A549 (cell line): ENCODE measurements at regions not wholly inside any gene's neighbourhood (a gene's known extent, or its start where the extent isn't known, plus 50 kb on each side); places are given as distances from the start of the nearest gene placed in this dataset.

Experiments used
- ATAC-seq, 2 experiments: fragments of 200-7000 bp in 1 of 2; fragments of >200 bp in 1 of 2; cut with Nextera tagmentation in 1 of 2; cut with Tn5 transposase in 1 of 2; 3 replicates each; pipeline versions ENCODE4 v1.8.0 to v1.9.1; 2018 to 2020; ENCODE audit warnings: mild to moderate bottlenecking in 1 of 2, moderate library complexity in 1 of 2
- CTCF ChIA-PET: fragments of 300-600 bp; sonication (Branson Sonifier 250); formaldehyde crosslinking; extraction: SDS; loops from one replicate; lab custom pipeline; 2021; ENCODE audit warnings: antibody characterized with exemption, inconsistent platforms; lab: Yijun Ruan, JAX
- POLR2A ChIA-PET: fragments of 350-600 bp; formaldehyde crosslinking; extraction: SDS; loops from one replicate; lab custom pipeline; 2021; ENCODE audit warnings: antibody characterized with exemption, inconsistent platforms; lab: Yijun Ruan, JAX
- DNase-seq, 2 experiments: peaks; one replicate each; pipeline versions ENCODE4 v3.0.0 to v3.0.0-alpha.2; 2011 to 2016; ENCODE audit warnings: low read depth in 1 of 2, low spot score in 1 of 2
- FAIRE-seq: peaks from 2 replicates; lab custom pipeline; 2011; peaks lifted over from hg19 to GRCh38; lab: Jason Lieb, UNC
- H3K27ac ChIP-seq, 2 experiments: fragments of >200 bp; sonication (Bioruptor Twin); formaldehyde crosslinking; 3 replicates each; pipeline ENCODE4 v1.5.1; 2016 to 2017
- H3K4me1 ChIP-seq: fragments of >200 bp; sonication (Bioruptor Twin); formaldehyde crosslinking; 3 replicates; pipeline ENCODE4 v1.6.1; 2016
- H3K4me2 ChIP-seq: fragments of >200 bp; sonication (Bioruptor Twin); formaldehyde crosslinking; 3 replicates; pipeline ENCODE4 v1.6.1; 2016
- H3K4me3 ChIP-seq: fragments of >200 bp; sonication (Bioruptor Twin); formaldehyde crosslinking; 3 replicates; pipeline ENCODE4 v1.5.1; 2016
- H3K9me3 ChIP-seq: fragments of >200 bp; sonication (Bioruptor Twin); formaldehyde crosslinking; 3 replicates; pipeline ENCODE4 v1.6.1; 2016
- CBX8 ChIP-seq: fragments of 200-600 bp; sonication (generic); IDR thresholded peaks from 2 replicates; pipeline ENCODE4 v1.6.1; 2016
- CHD4 ChIP-seq: fragments of 200-600 bp; sonication (generic); IDR thresholded peaks from 2 replicates; pipeline ENCODE4 v1.6.1; 2016; ENCODE audit warnings: antibody characterized with exemption, mild to moderate bottlenecking, borderline replicate concordance
- ESRRA ChIP-seq: fragments of 150-350 bp; IDR thresholded peaks from 2 replicates; pipeline ENCODE4 v1.6.1; 2014; ENCODE audit warnings: mild to moderate bottlenecking, low read length, borderline replicate concordance
- FOSL2 ChIP-seq, 2 experiments: fragments of 450-650 bp in 1 of 2; fragments of >200 bp in 1 of 2; sonication (Bioruptor Twin) in 1 of 2; formaldehyde crosslinking; IDR thresholded peaks; 2 replicates each; pipeline versions ENCODE4 v1.5.0 to v1.6.1; 2016 to 2020; ENCODE audit warnings: mild to moderate bottlenecking in 1 of 2, moderate library complexity in 1 of 2
- FOXS1 ChIP-seq: fragments of 250-450 bp; sonication (Bioruptor Pico); IDR thresholded peaks from 2 replicates; pipeline ENCODE4 v1.5.0; 2020; ENCODE audit warnings: mild to moderate bottlenecking, moderate library complexity
- JUNB ChIP-seq: fragments of >200 bp; sonication (Bioruptor Twin); formaldehyde crosslinking; IDR thresholded peaks from 2 replicates; pipeline ENCODE4 v1.6.1; 2016
- KDM1A ChIP-seq: fragments of 200-600 bp; sonication (generic); IDR thresholded peaks from 2 replicates; pipeline ENCODE4 v1.6.1; 2016; ENCODE audit warnings: low read depth, mild to moderate bottlenecking
- MAFK ChIP-seq: fragments of 450-650 bp; IDR thresholded peaks from 2 replicates; pipeline ENCODE4 v1.6.1; 2014; ENCODE audit not compliant: partially characterized antibody
- MAZ ChIP-seq: fragments of 150-350 bp; IDR thresholded peaks from 2 replicates; pipeline ENCODE4 v1.6.1; 2014; ENCODE audit warnings: antibody characterized with exemption, low read depth, low read length, borderline replicate concordance
- NR3C1 ChIP-seq: fragments of >200 bp; sonication (Bioruptor Twin); formaldehyde crosslinking; IDR thresholded peaks from 3 replicates; pipeline ENCODE4 v1.6.1; 2017
- RAD21 ChIP-seq, 2 experiments: fragments of >200 bp in 1 of 2; sonication (Bioruptor Twin) in 1 of 2; formaldehyde crosslinking in 1 of 2; IDR thresholded peaks in 1 of 2; conservative IDR thresholded peaks in 1 of 2; 2 replicates in 1 of 2; 3 replicates in 1 of 2; pipeline ENCODE4 v1.6.1; 2012 to 2018; ENCODE audit warnings: inconsistent platforms in 1 of 2
- RCOR1 ChIP-seq: fragments of 150-350 bp; IDR thresholded peaks from 2 replicates; pipeline ENCODE4 v1.6.1; 2014; ENCODE audit warnings: antibody characterized with exemption, low read length, low read depth
- TFCP2L1 ChIP-seq: fragments of 250-450 bp; sonication (Bioruptor Pico); IDR thresholded peaks from 2 replicates; pipeline ENCODE4 v1.5.0; 2021; ENCODE audit warnings: mild to moderate bottlenecking
- ZC3H11A ChIP-seq: fragments of 450-650 bp; IDR thresholded peaks from 2 replicates; pipeline ENCODE4 v1.6.1; 2014; ENCODE audit warnings: antibody characterized with exemption, mild to moderate bottlenecking
- WGBS: methylation state at CpG from one replicate; pipeline ENCODE4 v1.1.6; 2017; ENCODE audit errors: missing lambda C conversion rate; 5-methylcytosine and 5-hydroxymethylcytosine counted together
- TF ChIP-seq, protein P1 (sequence below): fragments of 250-450 bp; sonication (Bioruptor Pico); IDR thresholded peaks from 2 replicates; pipeline ENCODE4 v1.5.0; 2020; ENCODE audit warnings: low read depth, mild to moderate bottlenecking, moderate library complexity
- TF ChIP-seq, protein P2 (sequence below): fragments of 250-450 bp; sonication (Bioruptor Pico); IDR thresholded peaks from 2 replicates; pipeline ENCODE4 v1.5.0; 2021; ENCODE audit warnings: mild to moderate bottlenecking, moderate library complexity, borderline replicate concordance
- TF ChIP-seq, protein P3 (sequence below): fragments of 200-600 bp; sonication (generic); IDR thresholded peaks from 2 replicates; pipeline ENCODE4 v1.6.1; 2016; ENCODE audit warnings: antibody characterized with exemption, mild to moderate bottlenecking, moderate library complexity

DNA sequence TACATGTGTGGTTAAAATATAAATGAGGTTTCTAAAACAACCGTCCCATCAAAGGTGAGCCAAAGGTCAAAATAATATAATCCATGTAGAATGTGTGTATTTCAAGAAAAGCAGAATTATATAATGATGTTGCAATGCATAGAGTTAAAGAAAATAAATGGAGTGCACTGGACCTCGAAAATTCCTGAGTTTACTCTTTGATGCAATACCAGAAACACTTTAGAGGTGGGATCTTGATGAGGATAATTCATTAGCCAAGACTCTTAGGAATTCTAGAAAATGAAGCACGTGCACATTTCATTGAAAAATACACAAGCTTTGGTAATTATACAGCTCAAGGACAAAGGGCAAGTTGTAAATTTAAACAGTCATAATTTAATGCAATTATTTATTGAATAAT is 508.9 kb upstream of the ARGLU1 start:
- Histone ChIP-seq H3K4me2 (no peak overlapping the region), H3K27ac (no peak overlapping the region), H3K4me1 (no peaks in the 10 kb centered on the region), H3K4me3 (no peak overlapping the region), H3K9me3 (no peaks in the 10 kb centered on the region)
- ChIA-PET CTCF (no interaction called here), POLR2A (no interaction called here)
- ATAC-seq (no peak), FAIRE-seq (no peak), DNase-seq (no peak)
- TF ChIP-seq, protein P1, sequence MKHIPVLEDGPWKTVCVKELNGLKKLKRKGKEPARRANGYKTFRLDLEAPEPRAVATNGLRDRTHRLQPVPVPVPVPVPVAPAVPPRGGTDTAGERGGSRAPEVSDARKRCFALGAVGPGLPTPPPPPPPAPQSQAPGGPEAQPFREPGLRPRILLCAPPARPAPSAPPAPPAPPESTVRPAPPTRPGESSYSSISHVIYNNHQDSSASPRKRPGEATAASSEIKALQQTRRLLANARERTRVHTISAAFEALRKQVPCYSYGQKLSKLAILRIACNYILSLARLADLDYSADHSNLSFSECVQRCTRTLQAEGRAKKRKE, result no peak
- WGBS, result 2% methylated on average over 3 of the region's 3 CpGs

DNA sequence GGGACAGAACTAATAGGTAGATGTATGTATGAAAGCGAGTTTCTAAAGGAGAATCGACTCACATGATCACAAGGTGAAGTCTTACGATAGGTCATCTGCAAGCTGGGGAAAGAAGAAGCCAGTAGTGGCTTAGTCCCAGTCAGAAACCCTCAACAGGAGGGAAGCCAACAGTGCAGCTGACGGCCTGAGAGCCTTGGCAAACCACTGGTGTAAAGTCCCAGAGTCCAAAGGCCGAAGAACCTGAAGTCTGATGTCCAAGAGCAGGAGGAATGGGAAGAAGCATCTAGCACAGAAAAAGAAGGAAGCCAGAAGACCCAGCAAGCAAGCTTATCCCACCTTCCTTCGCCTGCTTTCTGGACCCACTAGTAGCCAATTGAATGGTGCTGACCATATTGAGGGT is 507.6 kb upstream of the ARGLU1 start:
- no peak overlapping the region for H3K27ac ChIP-seq
- DNase-seq, result no peak
- ChIA-PET POLR2A (no interaction called here), CTCF (no interaction called here)
- 15% methylated on average over 6 of the region's 6 CpGs for WGBS
- no peak overlapping the region for H3K4me3 ChIP-seq
- H3K9me3 ChIP-seq, result no peaks in the 10 kb centered on the region
- no peak for TF ChIP-seq ZC3H11A
- TF ChIP-seq, all 56 proteins: peak for 0
- H3K4me1 ChIP-seq, result no peaks in the 10 kb centered on the region
- ATAC-seq (no peak), FAIRE-seq (no peak)
- no peak overlapping the region for H3K4me2 ChIP-seq

DNA sequence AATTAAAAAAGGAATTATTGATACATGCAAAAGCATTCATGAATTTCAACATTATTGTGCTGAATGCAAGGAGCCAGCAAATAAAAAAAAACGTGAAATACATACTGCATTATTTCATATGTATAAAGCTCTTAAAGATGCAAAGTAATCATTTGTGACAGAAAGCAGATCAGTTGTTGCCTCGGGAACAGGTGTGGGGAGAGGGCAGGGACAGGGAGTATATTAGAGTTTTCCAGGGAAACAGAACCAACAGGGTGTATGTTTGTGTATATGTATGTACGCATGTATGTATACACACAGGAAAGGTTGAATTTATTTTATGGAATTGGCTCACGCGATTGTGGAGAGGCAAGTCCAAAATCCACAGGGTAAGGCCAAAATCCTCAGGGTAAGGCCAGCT is 502.9 kb upstream of the ARGLU1 start:
- FAIRE-seq, result no peak
- H3K27ac ChIP-seq, result no peak overlapping the region
- ATAC-seq, result no peak
- CTCF ChIA-PET, result no interaction called here
- H3K9me3 ChIP-seq, result no peaks in the 10 kb centered on the region
- no peak overlapping the region for H3K4me3 ChIP-seq
- no peaks in the 10 kb centered on the region for H3K4me1 ChIP-seq
- TF ChIP-seq FOSL2 (IDR thresholded peaks at IDR 0.05) (no peak), FOSL2 (CRISPR knock-in tag; IDR thresholded peaks at IDR 0.05) (no peak), JUNB (no peak), ZC3H11A (no peak), MAZ (no peak), CBX8 (no peak), NR3C1 (no peak), RCOR1 (no peak), KDM1A (no peak), MAFK (no peak), RAD21 (conservative IDR thresholded peaks at IDR 0.05 in 1 of 2, IDR thresholded peaks at IDR 0.05 in 1 of 2) (no peak), ESRRA (no peak), CHD4 (no peak), TFCP2L1 (no peak), FOXS1 (CRISPR knock-in tag) (no peak)
- TF ChIP-seq, protein P2, sequence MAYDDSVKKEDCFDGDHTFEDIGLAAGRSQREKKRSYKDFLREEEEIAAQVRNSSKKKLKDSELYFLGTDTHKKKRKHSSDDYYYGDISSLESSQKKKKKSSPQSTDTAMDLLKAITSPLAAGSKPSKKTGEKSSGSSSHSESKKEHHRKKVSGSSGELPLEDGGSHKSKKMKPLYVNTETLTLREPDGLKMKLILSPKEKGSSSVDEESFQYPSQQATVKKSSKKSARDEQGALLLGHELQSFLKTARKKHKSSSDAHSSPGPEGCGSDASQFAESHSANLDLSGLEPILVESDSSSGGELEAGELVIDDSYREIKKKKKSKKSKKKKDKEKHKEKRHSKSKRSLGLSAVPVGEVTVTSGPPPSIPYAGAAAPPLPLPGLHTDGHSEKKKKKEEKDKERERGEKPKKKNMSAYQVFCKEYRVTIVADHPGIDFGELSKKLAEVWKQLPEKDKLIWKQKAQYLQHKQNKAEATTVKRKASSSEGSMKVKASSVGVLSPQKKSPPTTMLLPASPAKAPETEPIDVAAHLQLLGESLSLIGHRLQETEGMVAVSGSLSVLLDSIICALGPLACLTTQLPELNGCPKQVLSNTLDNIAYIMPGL (CRISPR knock-in tag), result no peak
- TF ChIP-seq, protein P3, sequence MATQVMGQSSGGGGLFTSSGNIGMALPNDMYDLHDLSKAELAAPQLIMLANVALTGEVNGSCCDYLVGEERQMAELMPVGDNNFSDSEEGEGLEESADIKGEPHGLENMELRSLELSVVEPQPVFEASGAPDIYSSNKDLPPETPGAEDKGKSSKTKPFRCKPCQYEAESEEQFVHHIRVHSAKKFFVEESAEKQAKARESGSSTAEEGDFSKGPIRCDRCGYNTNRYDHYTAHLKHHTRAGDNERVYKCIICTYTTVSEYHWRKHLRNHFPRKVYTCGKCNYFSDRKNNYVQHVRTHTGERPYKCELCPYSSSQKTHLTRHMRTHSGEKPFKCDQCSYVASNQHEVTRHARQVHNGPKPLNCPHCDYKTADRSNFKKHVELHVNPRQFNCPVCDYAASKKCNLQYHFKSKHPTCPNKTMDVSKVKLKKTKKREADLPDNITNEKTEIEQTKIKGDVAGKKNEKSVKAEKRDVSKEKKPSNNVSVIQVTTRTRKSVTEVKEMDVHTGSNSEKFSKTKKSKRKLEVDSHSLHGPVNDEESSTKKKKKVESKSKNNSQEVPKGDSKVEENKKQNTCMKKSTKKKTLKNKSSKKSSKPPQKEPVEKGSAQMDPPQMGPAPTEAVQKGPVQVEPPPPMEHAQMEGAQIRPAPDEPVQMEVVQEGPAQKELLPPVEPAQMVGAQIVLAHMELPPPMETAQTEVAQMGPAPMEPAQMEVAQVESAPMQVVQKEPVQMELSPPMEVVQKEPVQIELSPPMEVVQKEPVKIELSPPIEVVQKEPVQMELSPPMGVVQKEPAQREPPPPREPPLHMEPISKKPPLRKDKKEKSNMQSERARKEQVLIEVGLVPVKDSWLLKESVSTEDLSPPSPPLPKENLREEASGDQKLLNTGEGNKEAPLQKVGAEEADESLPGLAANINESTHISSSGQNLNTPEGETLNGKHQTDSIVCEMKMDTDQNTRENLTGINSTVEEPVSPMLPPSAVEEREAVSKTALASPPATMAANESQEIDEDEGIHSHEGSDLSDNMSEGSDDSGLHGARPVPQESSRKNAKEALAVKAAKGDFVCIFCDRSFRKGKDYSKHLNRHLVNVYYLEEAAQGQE, result no peak
- POLR2A ChIA-PET, result no interaction called here
- no peak for DNase-seq
- no peak overlapping the region for H3K4me2 ChIP-seq
- WGBS, result 29% methylated on average over 5 of the region's 5 CpGs
